Muscle of leg (tissue), 3 donors: ENCODE measurements at regions not wholly inside any gene's neighbourhood (a gene's known extent, or its start where the extent isn't known, plus 50 kb on each side); places are given as distances from the start of the nearest gene placed in this dataset.

Experiments used
- DNase-seq: peaks from one replicate; pipeline ENCODE4 v3.0.0; 2013
- H3K27ac ChIP-seq: one replicate; pipeline ENCODE4 v1.5.1; 2013; ENCODE audit warnings: mild to moderate bottlenecking, low read length, control low read depth
- H3K27me3 ChIP-seq: one replicate; pipeline ENCODE4 v1.6.1; 2013; ENCODE audit warnings: low read length; ENCODE audit not compliant: control insufficient read depth, insufficient read depth
- H3K36me3 ChIP-seq: one replicate; pipeline ENCODE4 v1.6.1; 2013; ENCODE audit warnings: low read length; ENCODE audit not compliant: control insufficient read depth, insufficient read depth
- H3K4me1 ChIP-seq: one replicate; pipeline ENCODE4 v1.6.1; 2013; ENCODE audit warnings: low read length; ENCODE audit not compliant: control insufficient read depth, insufficient read depth
- H3K4me3 ChIP-seq: one replicate; pipeline ENCODE4 v1.5.1; 2013; ENCODE audit warnings: low read length, control low read depth
- H3K9me3 ChIP-seq: replicated peaks from 2 replicates; pipeline ENCODE4 v1.6.1; 2013; ENCODE audit warnings: low read depth, low read length; ENCODE audit not compliant: control insufficient read depth
- WGBS: methylation state at CpG from one replicate; pipeline ENCODE4 v1.1.5; 2013; ENCODE audit warnings: missing lambda C conversion rate; ENCODE audit not compliant: insufficient coverage; 5-methylcytosine and 5-hydroxymethylcytosine counted together

DNA sequence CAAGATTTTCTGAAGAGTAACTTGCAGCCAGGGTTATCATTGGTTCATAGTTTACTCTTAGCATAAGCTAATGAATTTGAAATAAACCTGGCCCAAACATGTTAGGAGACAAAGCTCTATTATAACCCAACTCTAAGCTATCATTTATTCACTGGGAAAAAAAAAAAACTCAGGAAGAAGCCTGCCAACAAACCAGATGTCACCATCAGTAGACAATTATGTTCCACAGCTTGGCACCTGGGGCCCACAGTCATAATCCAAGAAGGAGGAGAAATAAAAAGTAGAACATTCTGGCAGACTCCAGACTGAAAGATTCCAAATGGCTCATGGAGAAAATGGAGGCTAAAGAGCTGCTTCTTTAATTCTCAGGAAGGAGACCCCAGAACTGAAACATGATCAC lies 100.0 kb upstream of the CNR1 start:
- no peak overlapping the region for H3K27ac ChIP-seq
- no peaks in the 10 kb centered on the region for H3K27me3 ChIP-seq
- H3K4me1 ChIP-seq, result no peaks in the 10 kb centered on the region
- no peaks in the 10 kb centered on the region for H3K36me3 ChIP-seq
- H3K9me3 ChIP-seq, result no peaks in the 10 kb centered on the region
- H3K4me3 ChIP-seq, result no peak overlapping the region
- no peak for DNase-seq

- WGBS, result 45% methylated on average over 3 of the region's 3 CpGs
- no peak for DNase-seq
- no peak overlapping the region for H3K27ac ChIP-seq
- H3K36me3 ChIP-seq, result no peaks in the 10 kb centered on the region
- H3K4me3 ChIP-seq, result no peak overlapping the region
- H3K27me3 ChIP-seq, result no peaks in the 10 kb centered on the region
- H3K4me1 ChIP-seq, result no peaks in the 10 kb centered on the region
- no peaks in the 10 kb centered on the region for H3K9me3 ChIP-seq
These were observed 97.4 kb upstream of the CNR1 start for GRCh38 chr6:88263591-88263990.

DNA sequence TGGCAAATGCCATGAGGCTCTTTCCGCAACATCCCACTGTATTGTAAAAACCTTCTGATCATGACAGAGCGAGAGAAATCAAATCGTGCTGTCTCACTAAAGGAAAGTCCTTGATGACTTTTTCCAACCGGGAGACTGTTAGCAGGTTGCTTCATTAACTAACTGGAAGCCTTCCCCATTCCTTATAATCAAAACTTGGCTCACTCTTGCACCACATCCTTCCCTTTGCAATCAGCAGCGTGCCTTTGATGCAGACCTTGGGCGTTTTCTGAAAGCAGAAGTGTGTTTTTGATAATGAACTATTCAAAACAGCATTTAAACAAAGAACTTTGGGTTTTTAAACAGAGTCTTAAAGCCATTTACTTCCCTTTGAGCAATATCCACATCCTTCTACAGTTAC lies 96.2 kb upstream of the CNR1 start:
- no peaks in the 10 kb centered on the region for H3K27me3 ChIP-seq
- H3K4me3 ChIP-seq, result no peak overlapping the region
- no peak overlapping the region for H3K27ac ChIP-seq
- no peaks in the 10 kb centered on the region for H3K9me3 ChIP-seq
- H3K36me3 ChIP-seq, result no peaks in the 10 kb centered on the region
- no peak for DNase-seq
- no peaks in the 10 kb centered on the region for H3K4me1 ChIP-seq
- 100% methylated on average over 2 of the region's 6 CpGs for WGBS

DNA sequence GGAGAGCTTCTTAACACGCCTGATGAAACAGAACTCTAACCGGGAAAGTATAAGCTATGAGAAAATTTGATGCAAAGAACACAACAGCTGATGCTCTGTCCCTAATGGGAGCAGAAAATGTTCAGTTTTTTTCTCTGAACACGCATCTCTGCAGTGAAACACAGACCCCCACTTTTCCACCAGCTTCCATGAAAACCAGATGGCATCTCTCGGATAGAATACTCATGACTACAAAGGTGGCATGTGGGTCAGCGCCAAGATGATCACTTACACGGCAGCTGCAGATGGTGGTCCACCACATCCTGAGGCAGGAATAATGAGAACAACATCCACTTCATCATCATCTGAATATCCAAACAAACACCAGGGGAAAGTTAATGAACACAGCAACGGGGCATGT lies 85.2 kb upstream of the CNR1 start:
- WGBS, result 83% methylated on average over 1 of the region's 7 CpGs
- Histone ChIP-seq H3K4me1 (no peaks in the 10 kb centered on the region), H3K36me3 (no peaks in the 10 kb centered on the region), H3K27me3 (no peaks in the 10 kb centered on the region), H3K4me3 (no peak overlapping the region), H3K27ac (no peak overlapping the region), H3K9me3 (peaks cover 4% of the 10 kb centered on the region)
- no peak for DNase-seq

DNA sequence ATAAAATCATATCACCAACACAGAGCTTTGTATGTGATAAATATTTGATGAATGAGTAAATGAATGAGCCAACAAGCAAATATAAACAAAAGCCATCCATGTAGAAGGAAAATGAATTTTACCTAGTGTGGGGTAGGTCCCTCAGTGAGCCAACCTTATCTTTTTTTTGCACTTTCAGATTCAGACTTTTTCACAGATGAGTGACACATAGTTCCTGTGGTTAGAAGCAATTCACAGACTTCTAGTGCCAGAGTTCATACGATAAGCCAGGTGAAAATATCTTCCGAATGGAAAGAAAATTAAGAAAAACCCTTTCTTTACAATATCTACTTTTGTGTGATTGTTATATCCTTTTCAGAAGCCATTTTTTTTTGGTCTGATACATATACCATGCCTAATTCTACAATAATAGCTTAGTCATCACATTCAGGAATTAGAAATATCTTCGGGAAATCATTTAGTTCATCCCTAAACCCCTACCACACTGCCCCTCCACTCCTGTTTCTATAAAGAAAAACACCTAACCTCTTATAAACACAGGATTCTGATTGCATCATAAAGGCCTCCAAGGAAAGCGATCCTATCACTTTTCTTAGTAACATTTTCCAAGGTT lies 82.7 kb upstream of the CNR1 start:
- WGBS, result no CpG with 5 or more reads among the region's 4 CpGs
- no peak for DNase-seq
- Histone ChIP-seq H3K9me3 (peaks cover 4% of the 10 kb centered on the region), H3K4me1 (no peaks in the 10 kb centered on the region), H3K4me3 (no peak overlapping the region), H3K36me3 (no peaks in the 10 kb centered on the region), H3K27me3 (no peaks in the 10 kb centered on the region), H3K27ac (no peak overlapping the region)

DNA sequence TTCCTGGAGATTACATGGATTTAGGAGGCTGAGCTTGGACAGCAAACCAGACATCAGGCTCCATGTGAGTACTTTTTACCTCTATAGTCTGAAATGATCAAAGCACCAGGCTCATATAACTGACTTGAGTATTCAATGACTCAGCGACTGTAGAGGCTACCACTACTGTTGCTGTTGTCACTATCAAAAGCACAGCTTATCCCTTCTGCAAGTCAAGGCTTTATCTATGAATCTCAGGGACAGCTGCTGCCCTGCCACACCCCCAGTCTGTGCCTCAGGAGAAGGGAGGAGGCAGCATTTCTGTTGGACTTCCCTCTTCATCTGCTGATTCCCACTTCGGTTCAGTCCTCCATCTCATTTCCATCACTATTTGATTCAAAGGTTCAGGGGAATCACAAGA lies 80.5 kb upstream of the CNR1 start:
- H3K27ac ChIP-seq, result no peak overlapping the region
- DNase-seq, result no peak

GRCh38 chr6:88244721-88245120 lies 78.6 kb upstream of the CNR1 start:
- Histone ChIP-seq H3K36me3 (no peaks in the 10 kb centered on the region), H3K27me3 (no peaks in the 10 kb centered on the region), H3K4me1 (no peaks in the 10 kb centered on the region), H3K9me3 (no peaks in the 10 kb centered on the region), H3K4me3 (no peak overlapping the region), H3K27ac (no peak overlapping the region)
- DNase-seq, result no peak
- WGBS, result no CpG with 5 or more reads among the region's 3 CpGs

More for the DNA sequence above, 80.5 kb upstream of the CNR1 start:
- 79% methylated on average over 2 of the region's 2 CpGs for WGBS
- no peaks in the 10 kb centered on the region for H3K9me3 ChIP-seq
- H3K36me3 ChIP-seq, result no peaks in the 10 kb centered on the region
- no peaks in the 10 kb centered on the region for H3K4me1 ChIP-seq
- no peaks in the 10 kb centered on the region for H3K27me3 ChIP-seq
- no peak overlapping the region for H3K4me3 ChIP-seq

GRCh38 chr6:88238901-88239300 lies 72.8 kb upstream of the CNR1 start:
- Histone ChIP-seq H3K4me1 (no peaks in the 10 kb centered on the region), H3K9me3 (peaks cover 4% of the 10 kb centered on the region), H3K36me3 (no peaks in the 10 kb centered on the region), H3K27ac (no peak overlapping the region), H3K4me3 (no peak overlapping the region), H3K27me3 (no peaks in the 10 kb centered on the region)
- WGBS, result 94% methylated on average over 2 of the region's 3 CpGs
- no peak for DNase-seq

GRCh38 chr6:88238065-88238464 lies 71.9 kb upstream of the CNR1 start:
- H3K27ac ChIP-seq, result no peak overlapping the region
- no peaks in the 10 kb centered on the region for H3K27me3 ChIP-seq
- peaks cover 4% of the 10 kb centered on the region for H3K9me3 ChIP-seq
- no peaks in the 10 kb centered on the region for H3K4me1 ChIP-seq
- H3K4me3 ChIP-seq, result no peak overlapping the region
- WGBS, result 8% methylated on average over 1 of the region's 1 CpG
- no peak for DNase-seq
- no peaks in the 10 kb centered on the region for H3K36me3 ChIP-seq

- Histone ChIP-seq H3K27me3 (no peaks in the 10 kb centered on the region), H3K36me3 (no peaks in the 10 kb centered on the region), H3K4me3 (no peak overlapping the region), H3K27ac (no peak overlapping the region), H3K4me1 (no peaks in the 10 kb centered on the region), H3K9me3 (peaks cover 9% of the 10 kb centered on the region)
- DNase-seq, result no peak
- WGBS, result no CpG with 5 or more reads among the region's 7 CpGs
These were observed 70.6 kb upstream of the CNR1 start for GRCh38 chr6:88236612-88237360.
